ENCODE measurements at regions not wholly inside any gene's neighbourhood (a gene's known extent, or its start where the extent isn't known, plus 50 kb on each side); places are given as distances from the start of the nearest gene placed in this dataset.

GRCh38 chr9:23444658-23445057, 381.4 kb downstream of the ELAVL2 start:
- no peak for TF ChIP-seq CTCF (IDR thresholded peaks at IDR 0.05; ENCODE audit: unreplicated experiment)
- intact Hi-C loops (cut with micrococcal nuclease), result no loop called here
- ChIA-PET POLR2A (no interaction called here), CTCF (interaction anchor here (1.1 kb wide), 1 partner anchor 47 kb away, joined by 3 read pairs; no protein-coding TSS in a partner anchor)
- Mint-ChIP-seq H3K27me3 (ENCODE audit: insufficient read depth, unreplicated experiment) (peaks cover 18% of the 10 kb centered on the region), H3K4me1 (ENCODE audit: insufficient read depth, unreplicated experiment) (no peaks in the 10 kb centered on the region), H3K9me3 (ENCODE audit: unreplicated experiment) (no peaks in the 10 kb centered on the region), H3K36me3 (ENCODE audit: insufficient read depth, unreplicated experiment) (no peaks in the 10 kb centered on the region), H3K4me3 (ENCODE audit: unreplicated experiment) (no peak overlapping the region), H3K27ac (ENCODE audit: low read depth, unreplicated experiment) (no peak overlapping the region)
- no TSS peak for BruUV-seq (replicated peaks)
- DNase-seq (ENCODE audit: unreplicated experiment), result no peak

- TF ChIP-seq CTCF (IDR thresholded peaks at IDR 0.05; ENCODE audit: unreplicated experiment), result no peak
- no TSS peak for BruUV-seq (replicated peaks)
- H3K36me3 Mint-ChIP-seq (ENCODE audit: insufficient read depth, unreplicated experiment), result no peaks in the 10 kb centered on the region
- no peak overlapping the region for H3K4me3 Mint-ChIP-seq (ENCODE audit: unreplicated experiment)
- ChIA-PET CTCF (no interaction called here), POLR2A (no interaction called here)
- H3K27me3 Mint-ChIP-seq (ENCODE audit: insufficient read depth, unreplicated experiment), result peaks cover 13% of the 10 kb centered on the region
- H3K9me3 Mint-ChIP-seq (ENCODE audit: unreplicated experiment), result no peaks in the 10 kb centered on the region
- intact Hi-C loops (cut with micrococcal nuclease), result no loop called here
- H3K27ac Mint-ChIP-seq (ENCODE audit: low read depth, unreplicated experiment), result no peak overlapping the region
- no peaks in the 10 kb centered on the region for H3K4me1 Mint-ChIP-seq (ENCODE audit: insufficient read depth, unreplicated experiment)
- DNase-seq (ENCODE audit: unreplicated experiment), result no peak
Measured at GRCh38 chr9:23447166-23447565, 378.9 kb downstream of the ELAVL2 start.

- Mint-ChIP-seq H3K36me3 (ENCODE audit: insufficient read depth, unreplicated experiment) (no peaks in the 10 kb centered on the region), H3K27me3 (ENCODE audit: insufficient read depth, unreplicated experiment) (peaks cover 12% of the 10 kb centered on the region), H3K27ac (ENCODE audit: low read depth, unreplicated experiment) (no peak overlapping the region), H3K4me3 (ENCODE audit: unreplicated experiment) (no peak overlapping the region), H3K4me1 (ENCODE audit: insufficient read depth, unreplicated experiment) (no peaks in the 10 kb centered on the region), H3K9me3 (ENCODE audit: unreplicated experiment) (no peaks in the 10 kb centered on the region)
- no TSS peak for BruUV-seq (replicated peaks)
- no peak for TF ChIP-seq CTCF (IDR thresholded peaks at IDR 0.05; ENCODE audit: unreplicated experiment)
- ChIA-PET POLR2A (no interaction called here), CTCF (no interaction called here)
- intact Hi-C loops (cut with micrococcal nuclease), result no loop called here
- DNase-seq (ENCODE audit: unreplicated experiment), result no peak
Measured at GRCh38 chr9:23447944-23448343, 378.1 kb downstream of the ELAVL2 start.

- no peak for TF ChIP-seq CTCF (IDR thresholded peaks at IDR 0.05; ENCODE audit: unreplicated experiment)
- DNase-seq (ENCODE audit: unreplicated experiment), result no peak
- no TSS peak for BruUV-seq (replicated peaks)
- Mint-ChIP-seq H3K27ac (ENCODE audit: low read depth, unreplicated experiment) (no peak overlapping the region), H3K27me3 (ENCODE audit: insufficient read depth, unreplicated experiment) (peaks cover 12% of the 10 kb centered on the region), H3K9me3 (ENCODE audit: unreplicated experiment) (no peaks in the 10 kb centered on the region), H3K4me1 (ENCODE audit: insufficient read depth, unreplicated experiment) (no peaks in the 10 kb centered on the region), H3K4me3 (ENCODE audit: unreplicated experiment) (no peak overlapping the region), H3K36me3 (ENCODE audit: insufficient read depth, unreplicated experiment) (no peaks in the 10 kb centered on the region)
- ChIA-PET CTCF (no interaction called here), POLR2A (no interaction called here)
- intact Hi-C loops (cut with micrococcal nuclease), result no loop called here
Measured at GRCh38 chr9:23451802-23452418, 374.1 kb downstream of the ELAVL2 start.
